ENCODE measurements at regions not wholly inside any gene's neighbourhood (a gene's known extent, or its start where the extent isn't known, plus 50 kb on each side); places are given as distances from the start of the nearest gene placed in this dataset.

DNA sequence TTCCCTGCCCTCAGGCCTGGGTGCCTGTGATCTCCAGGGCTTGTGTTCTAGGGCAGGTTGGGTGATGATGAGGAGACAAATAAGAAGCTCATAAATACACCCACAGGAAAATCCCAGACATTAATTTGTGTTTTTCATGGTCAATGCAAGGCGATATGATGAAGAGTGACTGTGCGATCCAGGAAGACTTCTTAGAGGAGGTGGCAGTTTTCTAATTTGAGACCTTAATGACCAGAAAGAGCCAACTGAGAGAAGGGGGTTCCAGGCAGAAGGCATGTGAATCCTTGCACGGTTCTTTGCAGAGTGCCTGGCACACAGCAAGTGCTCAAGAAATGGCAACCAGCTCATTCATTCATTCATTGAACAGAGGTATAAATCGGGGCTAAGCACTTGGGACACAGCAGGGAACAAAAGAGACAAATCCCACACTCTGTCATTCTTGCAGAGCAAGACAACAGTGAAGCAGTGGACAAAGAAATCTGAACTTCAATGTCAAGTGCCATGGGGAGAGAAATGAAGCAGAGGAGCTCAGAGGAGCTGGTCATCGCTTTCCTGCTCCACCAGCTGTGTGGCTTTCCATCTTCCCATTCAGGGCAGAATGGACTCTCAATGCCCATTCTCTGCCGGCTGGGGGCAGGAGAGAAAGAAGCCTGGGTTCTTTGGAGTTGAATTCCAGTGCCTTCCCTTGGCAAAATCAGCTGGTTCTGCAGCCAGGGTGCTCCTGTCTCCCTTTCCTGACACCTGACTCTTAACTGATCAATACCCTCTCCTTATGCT, 128.3 kb downstream of the AACS start:
- no peak for DNase-seq

DNA sequence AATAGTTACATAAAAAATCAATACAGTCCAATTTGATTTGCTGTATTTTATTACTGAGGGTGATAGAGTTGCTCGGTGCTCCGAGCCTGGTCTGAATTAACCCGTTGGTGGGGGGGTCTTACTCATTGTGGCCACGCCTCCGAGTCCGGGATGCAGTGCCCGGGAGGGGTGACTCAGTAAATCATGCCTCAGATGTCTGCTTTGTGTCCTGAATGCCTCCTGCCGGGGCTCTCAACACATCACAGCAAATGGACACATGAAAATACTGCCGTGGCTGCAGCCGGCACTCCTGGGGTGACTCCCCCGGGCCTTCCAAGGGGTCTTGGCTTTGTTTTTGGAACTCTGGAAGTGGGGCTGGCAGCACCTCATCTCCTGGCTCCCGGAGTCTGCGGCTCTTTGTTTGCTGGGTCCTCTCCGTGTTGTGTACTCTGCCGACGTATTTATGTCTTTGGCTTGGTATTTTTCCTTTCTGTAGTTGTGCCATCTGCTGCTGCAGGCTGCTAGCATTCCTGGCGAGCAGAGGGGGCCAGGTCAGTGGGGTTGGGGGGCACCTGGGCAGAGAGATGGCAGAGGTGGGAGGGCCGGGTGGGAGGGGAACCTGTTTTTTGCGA, 129.0 kb downstream of the AACS start:
- DNase-seq = no peak

DNA sequence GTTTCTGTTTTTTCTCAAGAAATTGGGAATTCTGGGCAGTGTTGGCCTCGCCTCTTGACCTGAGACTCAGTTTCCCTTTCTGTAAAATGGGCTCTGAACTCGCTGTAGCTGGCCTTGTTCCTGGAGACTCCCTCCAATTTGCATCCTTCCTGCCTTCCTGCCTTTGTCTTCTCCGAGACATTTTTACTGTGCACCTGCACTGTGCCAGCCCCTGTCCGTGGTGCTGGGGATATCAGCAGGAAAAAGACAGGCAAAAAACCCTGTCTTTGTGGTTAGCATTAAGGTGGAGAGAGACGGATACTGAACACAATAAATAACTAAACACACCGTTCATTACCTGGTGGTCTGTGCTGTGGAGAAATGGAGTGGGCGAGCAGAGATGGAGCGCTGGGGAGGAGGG, 129.8 kb downstream of the AACS start:
- no peak for DNase-seq

DNA sequence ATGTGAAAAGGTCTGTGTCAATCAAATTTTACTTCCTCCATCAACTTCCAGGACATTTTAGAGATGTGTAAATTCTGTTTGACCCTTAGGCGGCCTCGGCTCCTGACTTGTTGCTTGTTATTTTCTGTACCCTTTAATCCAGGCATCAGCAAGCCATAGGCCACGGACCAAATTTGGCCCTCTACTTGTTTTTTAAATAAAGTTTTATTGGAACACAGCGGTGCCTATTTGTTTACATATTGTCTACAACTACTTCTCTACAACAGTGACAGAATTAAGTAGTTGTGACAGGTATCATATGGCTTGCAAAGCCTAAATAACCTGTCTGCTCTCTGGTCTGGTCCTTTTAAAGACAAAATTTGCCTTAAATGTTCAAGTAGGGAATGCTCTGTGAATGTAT, 132.1 kb downstream of the AACS start:
- DNase-seq = no peak

DNA sequence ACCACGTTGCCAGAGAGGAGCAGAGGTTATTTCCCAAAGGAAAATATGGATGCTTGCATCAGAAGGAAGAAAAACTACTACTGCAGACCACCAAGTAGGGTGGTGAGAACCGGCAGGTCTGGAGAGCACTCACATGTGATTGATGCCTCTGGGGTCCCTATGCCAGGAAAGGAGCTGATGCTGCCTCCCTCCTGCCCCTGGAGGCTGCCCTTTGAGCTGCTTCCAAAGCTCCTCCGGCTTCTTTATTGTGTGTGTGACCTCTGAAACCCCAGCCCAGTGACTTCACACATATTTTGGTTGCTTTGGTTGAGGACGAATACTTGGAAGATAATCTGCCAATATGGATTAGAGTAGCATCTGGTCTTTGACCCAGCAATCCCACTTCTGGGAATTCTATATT, 133.4 kb downstream of the AACS start:
- DNase-seq = no peak

DNA sequence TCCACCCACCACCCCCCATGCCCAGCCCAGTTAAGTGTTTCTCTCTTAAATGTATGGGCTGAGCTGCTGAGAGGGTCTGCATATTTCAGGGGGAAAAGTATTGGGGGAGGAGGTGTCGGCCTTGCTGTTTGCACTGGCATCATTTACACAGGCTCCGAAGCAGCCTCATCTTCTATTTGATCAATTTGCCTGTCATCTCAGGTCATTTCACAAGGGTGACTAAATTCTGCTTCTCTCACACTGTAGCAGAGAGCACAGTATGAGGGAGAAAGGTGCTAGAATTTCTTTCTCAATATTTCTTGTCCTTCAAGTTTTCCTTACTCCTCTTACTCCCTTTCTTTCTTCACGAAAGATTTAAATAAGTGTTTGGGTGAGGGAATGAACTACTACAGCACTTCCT, 135.9 kb downstream of the AACS start:
- DNase-seq = no peak

DNA sequence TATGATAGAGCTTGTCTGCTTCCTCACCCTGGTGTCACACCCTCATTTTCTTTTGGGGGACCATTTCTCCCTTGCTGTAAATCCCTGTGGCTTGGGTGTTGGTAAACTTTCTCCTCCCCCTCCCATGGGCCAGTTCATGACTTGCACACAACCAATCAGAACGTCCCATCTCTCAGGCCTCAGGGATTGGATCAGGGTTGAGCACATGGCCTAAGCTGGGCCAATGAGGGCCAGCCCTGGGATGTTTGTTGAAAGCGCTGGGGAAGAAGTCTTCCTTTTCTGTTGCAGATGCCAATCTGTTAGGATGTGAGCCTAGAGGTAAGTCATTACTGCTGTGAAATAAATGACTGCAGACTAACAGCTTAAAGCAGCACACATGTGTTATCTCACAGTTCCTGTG, 136.7 kb downstream of the AACS start:
- DNase-seq = no peak

DNA sequence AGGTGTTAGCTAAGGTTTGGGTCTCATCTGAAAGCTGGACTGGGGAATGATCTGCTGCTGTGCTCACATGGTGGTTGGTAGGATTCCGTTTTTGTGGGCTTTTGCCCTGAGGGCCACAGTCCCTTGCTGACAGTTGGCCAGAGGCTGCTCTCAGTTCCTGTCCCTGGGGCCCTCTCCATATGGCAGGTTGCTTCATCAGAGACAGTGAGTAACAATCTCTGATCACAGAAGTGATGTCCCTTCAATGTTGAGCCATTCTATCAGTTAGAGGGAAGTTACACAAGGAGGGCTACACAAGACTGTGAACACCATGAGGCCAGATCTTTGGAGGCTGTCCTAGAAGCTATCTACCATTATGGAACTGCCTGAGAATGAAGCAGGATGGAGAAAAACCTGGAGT, 137.2 kb downstream of the AACS start:
- no peak for DNase-seq

DNA sequence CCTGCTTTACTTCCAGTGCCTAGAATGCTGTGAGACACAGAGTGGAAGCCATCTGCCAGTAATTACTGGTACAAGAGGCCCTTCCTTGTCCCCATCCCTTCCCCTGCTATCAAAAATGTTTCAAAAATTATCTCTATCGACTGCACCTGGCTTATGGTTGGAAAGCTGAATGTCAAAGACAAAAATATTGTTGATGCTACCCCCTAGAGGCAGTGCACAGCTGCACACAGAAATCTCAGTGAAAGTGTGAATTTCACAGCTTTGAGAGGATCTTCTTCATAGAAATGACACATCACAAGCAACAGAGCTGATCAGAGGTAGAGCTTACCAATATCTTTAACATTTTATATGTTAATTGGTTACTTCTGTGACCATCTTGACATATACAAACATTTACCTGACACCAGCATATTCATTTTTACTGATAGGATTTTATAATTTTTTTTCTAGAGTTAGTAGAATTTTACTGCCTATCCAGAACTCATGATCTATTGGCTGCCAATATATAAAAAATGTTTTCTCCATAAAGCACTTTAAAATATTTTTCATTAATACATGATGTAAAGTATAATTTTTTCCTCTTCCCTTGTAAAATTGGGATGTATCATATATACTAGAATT, 138.0 kb downstream of the AACS start:
- DNase-seq = no peak

DNA sequence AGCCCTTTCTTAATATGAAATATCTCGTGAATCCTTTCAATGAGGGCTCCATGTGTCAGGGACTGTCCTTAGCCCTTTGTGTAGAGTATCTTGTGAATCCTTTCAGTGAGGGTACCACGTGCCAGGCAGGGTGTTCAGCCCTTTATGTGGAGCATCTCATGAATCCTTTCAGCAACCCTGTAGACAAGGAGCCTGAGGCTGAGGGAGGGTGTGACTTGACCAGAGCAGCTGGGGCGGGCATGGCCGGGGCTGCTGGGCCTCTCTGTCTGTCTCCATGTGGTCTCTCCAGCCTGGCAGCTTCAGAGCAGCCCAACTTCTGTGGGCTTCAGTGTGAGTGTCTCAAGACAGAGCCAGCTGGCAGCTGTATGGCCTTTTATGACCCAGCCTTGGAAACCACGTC, 140.2 kb downstream of the AACS start:
- no peak for DNase-seq

DNA sequence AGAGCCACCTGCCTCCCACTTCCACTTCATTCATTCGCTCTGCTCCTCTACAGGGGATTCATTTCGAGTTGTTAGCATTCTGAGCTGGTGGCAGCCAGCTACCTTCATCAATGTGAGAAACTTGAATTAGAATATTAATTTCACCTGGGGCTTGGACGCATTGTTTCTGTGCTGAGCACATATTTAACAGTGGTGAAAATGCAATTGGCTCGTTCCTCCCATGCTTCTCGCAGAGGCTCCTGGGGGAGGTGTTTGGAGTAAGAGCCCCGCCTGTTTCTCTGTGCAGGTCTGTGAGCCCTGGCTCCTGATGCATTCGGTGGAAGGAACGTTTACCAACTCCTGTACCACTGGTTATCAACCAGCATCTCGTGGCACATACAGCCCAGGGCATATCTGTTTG, 141.5 kb downstream of the AACS start:
- no peak for DNase-seq

DNA sequence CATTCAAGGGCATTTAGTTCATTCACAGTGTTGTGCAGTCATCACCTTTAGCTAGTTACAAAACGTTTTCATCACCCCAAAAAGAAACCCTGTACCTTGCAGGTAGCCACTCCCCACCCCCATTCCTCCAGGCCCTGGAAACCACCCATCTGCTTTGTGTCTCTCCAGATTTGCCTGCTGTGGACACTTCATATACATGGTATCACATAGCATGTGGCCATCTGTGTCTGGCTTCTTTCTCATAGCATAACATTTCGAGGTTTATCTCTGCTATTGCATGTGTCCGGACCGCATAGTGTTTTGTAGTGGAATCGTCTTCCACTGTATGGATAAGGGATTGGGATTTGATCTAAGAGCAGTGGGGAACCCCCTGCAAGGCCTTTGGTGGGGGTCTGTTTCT, 143.1 kb downstream of the AACS start:
- no peak for DNase-seq

DNA sequence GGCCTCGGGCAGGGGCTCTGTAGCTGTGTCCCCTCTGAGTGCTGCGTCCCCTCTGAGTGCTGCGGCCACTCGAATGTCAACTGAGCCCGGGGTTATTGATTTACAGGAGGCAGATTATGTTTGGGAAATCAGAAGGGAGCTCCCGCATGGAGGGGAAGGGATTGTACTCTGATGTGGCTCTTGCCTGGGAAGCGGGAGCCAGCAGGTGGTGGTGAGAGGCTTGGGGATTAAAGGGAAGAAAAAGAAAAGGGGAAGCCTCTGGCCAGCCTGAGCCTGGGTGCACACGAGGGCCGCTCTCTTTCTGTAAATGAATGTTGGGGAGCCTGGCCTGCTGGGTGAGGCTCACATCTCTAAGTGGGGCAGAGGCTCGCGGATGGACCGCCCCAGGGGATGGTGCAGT, 143.7 kb downstream of the AACS start:
- no peak for DNase-seq

DNA sequence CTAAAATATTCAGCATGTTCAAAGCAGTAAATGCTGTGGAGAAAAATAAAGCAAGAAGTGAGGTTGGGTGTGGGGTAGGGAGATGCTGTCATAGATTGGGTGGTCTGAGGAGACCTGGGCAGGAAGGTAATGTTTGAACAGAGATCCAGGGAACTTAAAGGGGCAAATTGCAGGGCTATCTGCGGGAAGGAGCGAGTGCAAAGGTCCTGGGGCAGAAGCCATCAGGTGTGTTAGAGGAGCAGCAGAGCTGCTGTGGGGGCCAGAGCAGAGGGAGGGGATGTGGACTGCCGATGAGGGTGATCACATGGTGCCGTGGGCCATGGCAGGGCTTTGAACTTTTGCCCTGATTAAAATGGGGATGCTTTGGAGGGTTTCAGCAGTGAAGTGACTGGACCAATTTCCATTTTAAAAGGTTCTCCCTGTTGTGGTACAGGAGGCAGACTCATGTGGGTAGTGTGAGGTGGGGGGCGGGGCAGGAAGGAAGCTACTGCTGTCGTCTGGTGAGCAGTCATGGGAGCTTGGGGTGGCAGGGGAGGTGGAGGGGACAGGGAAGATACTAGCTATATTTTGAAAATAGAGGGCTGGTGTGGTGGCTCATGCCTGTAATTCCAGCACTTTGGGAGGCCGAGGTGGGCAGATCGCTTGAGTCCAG, 145.0 kb downstream of the AACS start:
- no peak for DNase-seq

DNA sequence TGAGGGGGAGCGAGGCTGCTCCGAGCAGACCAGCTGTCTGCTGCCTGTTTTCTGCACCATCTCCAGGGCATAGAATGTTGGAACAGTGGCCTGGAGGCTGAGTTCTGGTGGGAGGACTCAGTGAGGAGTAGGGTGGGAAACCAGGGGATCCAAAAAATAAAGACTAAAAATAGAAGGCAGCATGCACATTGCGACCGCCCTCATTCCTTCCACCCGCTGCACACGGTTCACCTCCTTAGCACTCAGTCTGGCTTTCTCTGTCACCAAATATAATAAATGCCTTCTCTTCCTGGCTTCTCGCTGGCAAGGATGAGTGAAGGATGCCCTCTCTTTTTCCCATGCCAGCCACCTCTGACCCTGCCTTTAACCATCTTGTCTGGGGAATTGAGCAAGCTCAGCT, 146.2 kb downstream of the AACS start:
- no peak for DNase-seq

DNA sequence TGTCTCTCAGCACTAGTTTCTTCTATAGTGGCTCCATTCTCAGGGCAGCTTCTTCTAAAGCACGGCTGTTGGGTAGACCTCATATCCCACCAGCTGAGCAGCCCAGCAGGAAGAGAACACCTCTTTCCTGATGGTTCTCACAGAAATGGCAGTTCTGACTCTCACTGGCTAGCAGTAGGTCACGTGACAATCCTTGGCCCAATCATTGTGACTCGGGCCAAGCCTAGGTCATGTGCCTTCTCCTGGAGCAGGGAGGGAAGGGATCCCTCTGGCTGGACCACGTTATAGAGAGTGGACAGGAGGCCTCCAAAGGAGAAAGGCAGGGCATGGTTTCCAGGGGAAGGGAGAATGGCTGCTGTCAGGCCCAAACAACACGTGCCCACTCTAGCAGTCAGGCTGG, 149.1 kb downstream of the AACS start:
- no peak for DNase-seq

DNA sequence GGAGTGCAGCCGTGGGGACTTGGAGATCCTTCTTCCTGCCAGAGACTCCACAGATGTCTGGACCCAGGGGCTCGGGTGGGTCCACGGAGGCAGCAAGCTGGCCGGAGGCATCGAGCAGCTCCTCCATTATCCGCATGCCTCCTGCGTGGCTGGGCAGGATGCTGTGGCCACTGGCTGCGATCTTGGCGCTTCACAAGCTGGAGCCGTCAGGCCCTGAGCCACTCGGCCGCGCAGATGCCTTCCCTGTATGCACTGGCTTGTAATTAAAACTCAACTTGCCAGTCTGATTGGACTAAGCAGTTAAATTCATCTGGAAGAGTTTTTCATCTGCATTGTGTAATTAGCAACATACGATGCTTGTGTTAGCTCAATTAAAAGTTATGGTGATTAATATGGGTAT, 151.5 kb downstream of the AACS start:
- DNase-seq = no peak

DNA sequence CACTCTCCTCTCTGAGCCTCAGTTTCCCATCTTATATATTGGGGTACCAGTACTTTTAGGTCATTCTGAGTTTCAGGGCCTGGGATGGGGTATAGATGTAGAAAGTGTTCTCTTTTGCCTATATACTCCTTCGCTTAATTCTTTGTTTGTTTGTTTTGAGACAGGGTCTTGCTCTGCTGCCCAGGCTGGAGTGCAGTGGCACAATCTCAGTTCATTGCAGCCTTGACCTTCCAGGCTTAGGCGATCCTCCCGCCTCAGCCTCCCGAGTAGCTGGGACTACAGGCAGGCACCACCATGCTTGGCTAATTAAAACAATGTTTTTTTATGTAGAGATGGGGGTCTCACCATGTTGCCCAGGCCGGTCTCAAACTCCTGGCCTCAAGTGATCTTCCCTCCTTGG, 152.1 kb downstream of the AACS start:
- DNase-seq = no peak

DNA sequence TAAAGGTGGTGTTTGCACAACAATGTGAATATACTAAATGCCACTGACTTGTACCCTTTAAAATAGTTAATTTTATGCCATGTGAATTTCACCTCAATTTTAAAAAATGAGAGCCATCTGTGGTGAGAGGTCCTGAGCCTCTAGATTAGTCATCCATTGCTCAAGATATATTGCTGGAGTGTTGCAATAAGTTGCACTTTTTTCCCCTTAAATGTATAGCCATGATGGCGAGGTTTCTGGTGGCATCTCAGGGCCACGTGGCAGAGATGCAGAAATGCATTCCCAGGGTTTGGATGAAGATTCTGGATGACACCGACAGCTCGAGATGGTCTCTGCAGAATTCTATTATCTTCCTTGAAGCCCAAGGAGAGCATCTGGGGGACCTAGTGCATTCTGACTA, 153.7 kb downstream of the AACS start:
- no peak for DNase-seq

DNA sequence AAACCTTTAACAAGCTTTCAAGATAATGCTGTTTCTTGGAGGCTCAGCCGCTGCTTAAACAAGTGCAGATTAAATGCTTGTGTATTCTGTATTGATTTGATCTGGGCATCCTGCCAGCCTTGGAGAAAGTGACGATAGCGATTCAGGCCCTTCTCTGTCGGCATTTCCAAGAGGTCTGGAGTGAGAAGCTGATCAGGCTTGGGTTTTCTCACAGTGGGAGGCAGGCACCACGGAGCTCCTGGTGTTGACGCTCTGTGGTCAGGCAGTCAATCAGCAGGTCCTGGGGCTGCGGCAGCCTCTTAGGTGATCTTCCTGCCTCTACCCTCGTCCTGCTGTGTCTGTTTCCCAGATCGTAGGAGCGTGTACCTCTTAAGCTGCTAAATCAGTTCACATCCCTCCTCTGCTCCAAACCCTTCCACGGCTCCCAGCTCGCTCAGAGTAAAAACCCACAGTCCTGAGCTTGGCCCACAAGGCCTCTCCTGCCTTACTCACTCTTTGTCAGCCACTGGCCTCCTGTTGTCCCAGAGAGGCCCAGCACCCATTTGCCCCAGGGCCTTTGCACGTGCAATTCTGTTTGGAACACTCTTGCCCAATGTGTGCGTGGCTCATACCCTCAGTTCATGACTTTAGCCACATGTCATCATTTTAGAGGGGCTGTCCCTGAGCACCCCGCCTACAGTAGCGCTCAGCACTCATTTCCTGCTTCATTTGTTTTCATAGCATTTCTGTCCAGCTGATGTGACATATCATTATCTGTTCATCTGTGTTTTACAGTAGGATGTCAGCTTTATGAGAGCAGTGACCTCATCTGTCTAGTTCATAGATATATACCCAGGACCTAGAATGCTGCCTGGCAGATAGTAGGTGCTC, 155.4 kb downstream of the AACS start:
- no peak for DNase-seq

DNA sequence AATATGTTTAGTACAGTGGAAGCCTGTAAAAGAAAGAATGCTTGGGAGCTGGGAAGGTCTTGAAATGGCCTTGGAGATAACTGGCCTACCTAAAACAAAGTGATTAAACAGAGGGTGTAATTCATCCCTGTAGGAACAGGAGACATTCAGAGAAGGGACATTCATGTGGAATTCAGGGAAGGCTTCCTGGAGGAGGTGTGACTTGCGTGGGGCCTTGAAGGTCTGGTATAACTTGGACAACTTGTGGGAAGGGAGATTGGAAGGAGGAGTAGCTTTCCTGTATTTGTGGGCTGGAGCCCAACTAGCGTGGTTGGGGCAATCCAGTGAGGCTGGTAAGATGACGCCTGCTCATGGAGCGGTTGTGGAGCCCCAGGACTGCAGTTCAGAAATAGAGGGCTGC, 156.4 kb downstream of the AACS start:
- no peak for DNase-seq

DNA sequence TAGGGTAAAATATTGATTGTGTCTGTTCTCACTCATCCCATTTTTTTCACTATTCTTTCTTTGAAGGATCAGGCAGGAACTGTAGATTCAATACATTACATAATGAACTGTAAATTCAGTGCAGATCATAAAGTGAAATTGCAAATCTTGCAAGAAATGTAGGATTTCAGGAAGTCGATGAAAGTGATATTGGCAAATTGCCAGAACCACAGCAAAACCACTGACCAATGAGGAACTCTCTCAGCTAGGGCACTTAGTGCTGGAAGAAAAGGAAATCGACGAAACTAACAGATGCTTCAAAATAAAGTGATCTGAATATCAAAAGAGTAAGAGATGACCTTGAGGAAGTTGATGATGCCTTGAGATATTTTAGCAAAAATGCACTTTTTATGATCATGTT, 157.6 kb downstream of the AACS start:
- no peak for DNase-seq

DNA sequence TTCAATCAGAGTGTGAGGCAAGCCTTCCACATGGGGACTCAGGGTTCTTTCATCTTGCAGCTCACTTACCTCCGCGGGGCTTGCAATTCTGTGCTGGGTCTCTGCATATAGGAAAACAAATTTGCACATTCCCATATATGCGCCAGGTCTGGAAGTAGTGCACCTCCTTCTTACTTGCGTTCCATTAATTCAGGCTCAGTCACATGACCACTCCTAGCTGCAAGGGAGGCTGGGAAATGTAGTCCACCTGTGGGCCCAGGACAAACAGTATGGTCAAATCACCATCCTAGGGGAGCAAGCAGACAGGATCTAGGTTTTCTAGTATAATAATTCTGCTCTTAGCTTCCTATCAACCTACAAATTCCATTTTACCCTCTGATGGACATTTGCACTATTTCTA, 160.4 kb downstream of the AACS start:
- DNase-seq = no peak

Measured in GF-D8 (cell line).